ENCODE measurements at regions not wholly inside any gene's neighbourhood (a gene's known extent, or its start where the extent isn't known, plus 50 kb on each side); places are given as distances from the start of the nearest gene placed in this dataset.

- no peak for DNase-seq (ENCODE audit: extremely low read depth in 1 of 11, low read depth in 9 of 11, low spot score in 4 of 11)
Measured at GRCh38 chr2:40507432-40507831, 55.5 kb upstream of the SLC8A1 start.

- no peak for DNase-seq (ENCODE audit: extremely low read depth in 1 of 11, low read depth in 9 of 11, low spot score in 4 of 11)
Measured at GRCh38 chr2:40510304-40510703, 58.4 kb upstream of the SLC8A1 start.

- peak in 4 of 11 donors; percentile 12 to 36 (median 28) for DNase-seq (ENCODE audit: extremely low read depth in 1 of 11, low read depth in 9 of 11, low spot score in 4 of 11)
Measured at GRCh38 chr2:40511661-40512213, 59.8 kb upstream of the SLC8A1 start.

GRCh38 chr2:40512256-40512655, 60.4 kb upstream of the SLC8A1 start:
- DNase-seq (ENCODE audit: extremely low read depth in 1 of 11, low read depth in 9 of 11, low spot score in 4 of 11), result no peak

- DNase-seq (ENCODE audit: extremely low read depth in 1 of 11, low read depth in 9 of 11, low spot score in 4 of 11), result no peak
Measured at GRCh38 chr2:40513201-40513600, 61.3 kb upstream of the SLC8A1 start.

- no peak for DNase-seq (ENCODE audit: extremely low read depth in 1 of 11, low read depth in 9 of 11, low spot score in 4 of 11)
Measured at GRCh38 chr2:40516604-40517003, 64.7 kb upstream of the SLC8A1 start.

GRCh38 chr2:40528564-40528963, 76.7 kb upstream of the SLC8A1 start:
- no peak for DNase-seq (ENCODE audit: extremely low read depth in 1 of 11, low read depth in 9 of 11, low spot score in 4 of 11)

- DNase-seq (ENCODE audit: extremely low read depth in 1 of 11, low read depth in 9 of 11, low spot score in 4 of 11), result no peak
Measured at GRCh38 chr2:40531359-40531758, 79.5 kb upstream of the SLC8A1 start.

- no peak for DNase-seq (ENCODE audit: extremely low read depth in 1 of 11, low read depth in 9 of 11, low spot score in 4 of 11)
Measured at GRCh38 chr2:40534528-40534927, 82.6 kb upstream of the SLC8A1 start.

- no peak for DNase-seq (ENCODE audit: extremely low read depth in 1 of 11, low read depth in 9 of 11, low spot score in 4 of 11)
Measured at GRCh38 chr2:40535972-40536371, 84.1 kb upstream of the SLC8A1 start.

- DNase-seq (ENCODE audit: extremely low read depth in 1 of 11, low read depth in 9 of 11, low spot score in 4 of 11), result no peak
Measured at GRCh38 chr2:40540026-40540425, 88.1 kb upstream of the SLC8A1 start.

- no peak for DNase-seq (ENCODE audit: extremely low read depth in 1 of 11, low read depth in 9 of 11, low spot score in 4 of 11)
Measured at GRCh38 chr2:40543381-40543780, 91.5 kb upstream of the SLC8A1 start.

- DNase-seq (ENCODE audit: extremely low read depth in 1 of 11, low read depth in 9 of 11, low spot score in 4 of 11), result no peak
Measured at GRCh38 chr2:40544072-40544471, 92.2 kb upstream of the SLC8A1 start.

- DNase-seq (ENCODE audit: extremely low read depth in 1 of 11, low read depth in 9 of 11, low spot score in 4 of 11), result no peak
Measured at GRCh38 chr2:40545645-40546044, 93.8 kb upstream of the SLC8A1 start.

GRCh38 chr2:40546439-40547191, 94.7 kb upstream of the SLC8A1 start:
- DNase-seq (ENCODE audit: extremely low read depth in 1 of 11, low read depth in 9 of 11, low spot score in 4 of 11), result peak in 2 of 11 donors; percentile 8 to 9

GRCh38 chr2:40548521-40548920, 96.6 kb upstream of the SLC8A1 start:
- no peak for DNase-seq (ENCODE audit: extremely low read depth in 1 of 11, low read depth in 9 of 11, low spot score in 4 of 11)

- no peak for DNase-seq (ENCODE audit: extremely low read depth in 1 of 11, low read depth in 9 of 11, low spot score in 4 of 11)
Measured at GRCh38 chr2:40550085-40550484, 98.2 kb upstream of the SLC8A1 start.

GRCh38 chr2:40551081-40551480, 99.2 kb upstream of the SLC8A1 start:
- DNase-seq (ENCODE audit: extremely low read depth in 1 of 11, low read depth in 9 of 11, low spot score in 4 of 11), result no peak

- peak in 5 of 11 donors; percentile 18 to 34 (median 29) for DNase-seq (ENCODE audit: extremely low read depth in 1 of 11, low read depth in 9 of 11, low spot score in 4 of 11)
Measured at GRCh38 chr2:40554665-40555294, 102.9 kb upstream of the SLC8A1 start.

GRCh38 chr2:40556293-40556692, 104.4 kb upstream of the SLC8A1 start:
- DNase-seq (ENCODE audit: extremely low read depth in 1 of 11, low read depth in 9 of 11, low spot score in 4 of 11), result no peak

- no peak for DNase-seq (ENCODE audit: extremely low read depth in 1 of 11, low read depth in 9 of 11, low spot score in 4 of 11)
Measured at GRCh38 chr2:40556739-40557138, 104.8 kb upstream of the SLC8A1 start.
